Natural killer cell (primary cell): ENCODE measurements at regions not wholly inside any gene's neighbourhood (a gene's known extent, or its start where the extent isn't known, plus 50 kb on each side); places are given as distances from the start of the nearest gene placed in this dataset.

Source experiments
- ATAC-seq, 3 donors: fragments of 150-1000 bp in 2 of 3; fragments of 200-7000 bp in 1 of 3; cut with Tn5 transposase; 1 replicate in 1 of 3; 2 replicates in 2 of 3; pipeline ENCODE4 v1.10.0; 2021; ENCODE audit warnings: mild to moderate bottlenecking in 2 of 3, moderate library complexity in 2 of 3
- DNase-seq, 2 donors: peaks; one replicate each; pipeline versions ENCODE4 v3.0.0 to v3.0.0-alpha.2; 2013 to 2021; ENCODE audit warnings: mixed read lengths in 1 of 2
- H3K27ac ChIP-seq: one replicate; pipeline ENCODE4 v1.5.1; 2013; ENCODE audit warnings: mild to moderate bottlenecking, low read length
- H3K27me3 ChIP-seq: one replicate; pipeline ENCODE4 v1.6.1; 2013; ENCODE audit warnings: low read length; ENCODE audit not compliant: control insufficient read depth, insufficient read depth
- H3K36me3 ChIP-seq: one replicate; pipeline ENCODE4 v1.6.1; 2013; ENCODE audit warnings: low read length; ENCODE audit not compliant: control insufficient read depth, insufficient read depth
- H3K4me1 ChIP-seq: one replicate; pipeline ENCODE4 v1.6.1; 2013; ENCODE audit warnings: low read length; ENCODE audit not compliant: control insufficient read depth, insufficient read depth
- H3K4me3 ChIP-seq: one replicate; pipeline ENCODE4 v1.5.1; 2013; ENCODE audit warnings: low read length
- H3K9me3 ChIP-seq: one replicate; pipeline ENCODE4 v1.6.1; 2013; ENCODE audit warnings: low read length; ENCODE audit not compliant: control insufficient read depth, insufficient read depth
- H3K27ac Mint-ChIP-seq, 2 donors: one replicate each; pipeline ENCODE4 v1.8.0; 2022; ENCODE audit warnings: mild to moderate bottlenecking in 2 of 2, mixed read lengths in 2 of 2, moderate library complexity in 1 of 2
- H3K27me3 Mint-ChIP-seq, 2 donors: one replicate each; pipeline ENCODE4 v1.8.0; 2022; ENCODE audit warnings: low read depth in 2 of 2, mixed read lengths in 2 of 2
- H3K36me3 Mint-ChIP-seq: one replicate; pipeline ENCODE4 v1.8.0; 2022; ENCODE audit warnings: mixed read lengths
- H3K4me1 Mint-ChIP-seq, 2 donors: one replicate each; pipeline ENCODE4 v1.8.0; 2022; ENCODE audit warnings: mixed read lengths in 2 of 2
- H3K4me3 Mint-ChIP-seq: one replicate; pipeline ENCODE4 v1.8.0; 2022; ENCODE audit warnings: mild to moderate bottlenecking, moderate library complexity, mixed read lengths
- H3K9me3 Mint-ChIP-seq, 2 donors: one replicate each; pipeline ENCODE4 v1.8.0; 2022; ENCODE audit warnings: mixed read lengths in 2 of 2
- CTCF ChIP-seq: fragments of 200-600 bp; IDR thresholded peaks from one replicate; pipeline ENCODE4 v1.8.0; 2022; ENCODE audit warnings: antibody characterized with exemption
- WGBS: methylation state at CpG from one replicate; pipeline ENCODE4 v1.1.7; 2013; ENCODE audit warnings: missing lambda C conversion rate; ENCODE audit not compliant: insufficient coverage; 5-methylcytosine and 5-hydroxymethylcytosine counted together
- intact Hi-C: fragments of 100-400 bp; cut with micrococcal nuclease; formaldehyde crosslinking; loops from one replicate; pipeline ENCODE4 v1.14.2; 2022

GRCh38 chr7:81300753-81301152, 381.9 kb upstream of the SEMA3C start:
- no peaks in the 10 kb centered on the region for H3K9me3 ChIP-seq
- intact Hi-C loops: no loop called here
- TF ChIP-seq CTCF: no peak
- no peak overlapping the region for H3K4me3 ChIP-seq
- no peak for ATAC-seq
- peaks cover 10 to 14% of the 10 kb centered on the region in 2 donors for H3K9me3 Mint-ChIP-seq
- no peak overlapping the region for H3K27ac ChIP-seq
- whole genome bisulfite sequencing: 74% methylated on average over 2 of the region's 3 CpGs
- no peaks in the 10 kb centered on the region for H3K27me3 Mint-ChIP-seq
- H3K36me3 Mint-ChIP-seq: no peaks in the 10 kb centered on the region
- no peaks in the 10 kb centered on the region for H3K27me3 ChIP-seq
- no peaks in the 10 kb centered on the region for H3K4me1 Mint-ChIP-seq
- H3K4me1 ChIP-seq: no peaks in the 10 kb centered on the region
- no peak for DNase-seq
- no peaks in the 10 kb centered on the region for H3K36me3 ChIP-seq
- no peak overlapping the region for H3K4me3 Mint-ChIP-seq
- H3K27ac Mint-ChIP-seq: no peak overlapping the region

GRCh38 chr7:81299711-81300110, 380.9 kb upstream of the SEMA3C start:
- intact Hi-C loops: no loop called here
- Histone ChIP-seq H3K9me3 (no peaks in the 10 kb centered on the region), H3K36me3 (no peaks in the 10 kb centered on the region), H3K4me1 (no peaks in the 10 kb centered on the region), H3K27me3 (no peaks in the 10 kb centered on the region), H3K4me3 (no peak overlapping the region), H3K27ac (no peak overlapping the region)
- DNase-seq (no peak), ATAC-seq (no peak)
- H3K4me1 Mint-ChIP-seq: no peaks in the 10 kb centered on the region
- no peaks in the 10 kb centered on the region for H3K27me3 Mint-ChIP-seq
- H3K4me3 Mint-ChIP-seq: no peak overlapping the region
- no peaks in the 10 kb centered on the region for H3K36me3 Mint-ChIP-seq
- no peak overlapping the region for H3K27ac Mint-ChIP-seq
- WGBS: no CpG with 5 or more reads among the region's 3 CpGs
- peaks cover 10 to 14% of the 10 kb centered on the region in 2 donors for H3K9me3 Mint-ChIP-seq
- TF ChIP-seq CTCF: no peak

GRCh38 chr7:81298951-81299666, 380.3 kb upstream of the SEMA3C start:
- H3K4me3 Mint-ChIP-seq: no peak overlapping the region
- intact Hi-C loops: no loop called here
- H3K36me3 Mint-ChIP-seq: no peaks in the 10 kb centered on the region
- no peaks in the 10 kb centered on the region for H3K27me3 Mint-ChIP-seq
- no peak overlapping the region for H3K4me3 ChIP-seq
- H3K36me3 ChIP-seq: no peaks in the 10 kb centered on the region
- no peaks in the 10 kb centered on the region for H3K27me3 ChIP-seq
- ATAC-seq (no peak), DNase-seq (no peak)
- no peak overlapping the region for H3K27ac Mint-ChIP-seq
- no peak overlapping the region for H3K27ac ChIP-seq
- 39% methylated on average over 2 of the region's 5 CpGs for WGBS
- H3K9me3 ChIP-seq: no peaks in the 10 kb centered on the region
- peaks cover 6 to 11% of the 10 kb centered on the region in 2 donors for H3K9me3 Mint-ChIP-seq
- TF ChIP-seq CTCF: no peak
- no peaks in the 10 kb centered on the region for H3K4me1 ChIP-seq
- H3K4me1 Mint-ChIP-seq: no peaks in the 10 kb centered on the region

- WGBS: 40% methylated on average over 2 of the region's 2 CpGs
Observed at GRCh38 chr7:81297317-81297716, 378.5 kb upstream of the SEMA3C start.

More at GRCh38 chr7:81297317-81297716, 378.5 kb upstream of the SEMA3C start:
- H3K27me3 ChIP-seq: no peaks in the 10 kb centered on the region
- H3K36me3 ChIP-seq: no peaks in the 10 kb centered on the region
- no peaks in the 10 kb centered on the region for H3K9me3 ChIP-seq
- ATAC-seq: no peak
- Mint-ChIP-seq H3K27me3 (no peaks in the 10 kb centered on the region), H3K9me3 (peaks cover 10 to 11% of the 10 kb centered on the region in 2 donors), H3K36me3 (no peaks in the 10 kb centered on the region), H3K4me3 (no peak overlapping the region), H3K4me1 (no peaks in the 10 kb centered on the region), H3K27ac (no peak overlapping the region)
- no peak overlapping the region for H3K27ac ChIP-seq
- DNase-seq: no peak
- intact Hi-C loops: no loop called here
- H3K4me1 ChIP-seq: no peaks in the 10 kb centered on the region
- H3K4me3 ChIP-seq: no peak overlapping the region
- TF ChIP-seq CTCF: no peak
